ENCODE measurements at regions not wholly inside any gene's neighbourhood (a gene's known extent, or its start where the extent isn't known, plus 50 kb on each side); places are given as distances from the start of the nearest gene placed in this dataset.

DNA sequence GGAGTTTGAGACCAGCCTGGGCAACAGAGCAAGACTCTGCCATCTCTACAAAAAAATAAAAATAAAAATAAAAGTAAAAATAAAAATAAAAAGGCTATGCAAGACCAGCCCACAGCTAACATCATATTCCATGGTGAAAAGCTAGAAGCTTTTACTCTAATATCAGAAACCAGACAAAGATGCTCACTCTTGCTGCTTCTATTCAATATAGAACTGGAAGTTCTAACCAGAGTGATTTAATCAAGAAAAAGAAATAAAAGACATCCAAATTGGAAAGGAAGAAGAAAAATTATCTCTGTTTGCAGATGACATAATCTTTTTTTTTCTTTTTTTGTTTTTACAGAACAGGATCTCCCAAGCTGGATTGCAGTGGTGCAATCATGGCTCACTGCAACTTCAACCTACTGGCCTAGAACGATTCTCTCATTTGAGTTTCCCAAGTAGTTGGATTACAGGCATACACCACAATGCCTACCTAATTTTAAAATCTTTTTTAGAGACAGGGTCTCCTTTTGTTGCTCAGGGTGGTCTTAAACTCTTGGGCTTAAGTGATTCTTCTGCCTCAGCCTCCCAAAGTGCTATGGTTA lies 100.7 kb upstream of the JAG1 start:
- WGBS, 2 donors, result 83 to 86% methylated on average over 1 of the region's 1 CpG
- TF ChIP-seq, protein P1, sequence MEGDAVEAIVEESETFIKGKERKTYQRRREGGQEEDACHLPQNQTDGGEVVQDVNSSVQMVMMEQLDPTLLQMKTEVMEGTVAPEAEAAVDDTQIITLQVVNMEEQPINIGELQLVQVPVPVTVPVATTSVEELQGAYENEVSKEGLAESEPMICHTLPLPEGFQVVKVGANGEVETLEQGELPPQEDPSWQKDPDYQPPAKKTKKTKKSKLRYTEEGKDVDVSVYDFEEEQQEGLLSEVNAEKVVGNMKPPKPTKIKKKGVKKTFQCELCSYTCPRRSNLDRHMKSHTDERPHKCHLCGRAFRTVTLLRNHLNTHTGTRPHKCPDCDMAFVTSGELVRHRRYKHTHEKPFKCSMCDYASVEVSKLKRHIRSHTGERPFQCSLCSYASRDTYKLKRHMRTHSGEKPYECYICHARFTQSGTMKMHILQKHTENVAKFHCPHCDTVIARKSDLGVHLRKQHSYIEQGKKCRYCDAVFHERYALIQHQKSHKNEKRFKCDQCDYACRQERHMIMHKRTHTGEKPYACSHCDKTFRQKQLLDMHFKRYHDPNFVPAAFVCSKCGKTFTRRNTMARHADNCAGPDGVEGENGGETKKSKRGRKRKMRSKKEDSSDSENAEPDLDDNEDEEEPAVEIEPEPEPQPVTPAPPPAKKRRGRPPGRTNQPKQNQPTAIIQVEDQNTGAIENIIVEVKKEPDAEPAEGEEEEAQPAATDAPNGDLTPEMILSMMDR (IDR thresholded peaks at IDR 0.05), result no peak
- H3K4me3 ChIP-seq (ENCODE audit: low read depth, poor library complexity, severe bottlenecking), result no peak overlapping the region
- intact Hi-C loops (cut with DNase I; ENCODE audit: low total_unique reads), result no loop called here
- no peak for DNase-seq (ENCODE audit: low spot score in 2 of 2)

DNA sequence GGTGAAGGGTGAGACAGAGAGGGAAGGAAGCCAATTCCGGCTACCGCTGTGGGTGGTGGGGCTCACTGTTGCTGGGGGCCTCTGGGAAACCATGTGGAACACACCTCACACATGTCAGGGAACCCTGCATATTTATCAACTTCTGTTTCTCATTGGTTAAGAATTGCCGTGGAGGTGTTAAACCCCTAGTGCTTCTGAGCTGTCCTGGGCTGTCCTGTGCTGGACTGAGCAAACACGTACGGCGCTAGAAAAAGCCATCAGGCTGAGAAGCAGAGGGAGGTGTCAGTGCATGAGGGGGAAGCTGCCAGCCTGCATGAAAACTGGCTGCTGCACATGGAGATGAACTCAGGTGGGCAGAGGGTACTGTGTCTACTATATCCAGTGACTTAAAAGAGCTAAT lies 103.9 kb upstream of the JAG1 start:
- WGBS, 2 donors, result 87 to 95% methylated on average over 6 of the region's 6 CpGs
- H3K4me3 ChIP-seq (ENCODE audit: low read depth, poor library complexity, severe bottlenecking), result no peak overlapping the region
- TF ChIP-seq POLR2A (IDR thresholded peaks at IDR 0.05), result no peak
- TF ChIP-seq, protein P1 (IDR thresholded peaks at IDR 0.05), result no peak
- no peak for DNase-seq (ENCODE audit: low spot score in 2 of 2)
- intact Hi-C loops (cut with DNase I; ENCODE audit: low total_unique reads), result loop anchor here (5.0 kb wide), 1 partner anchor 390 kb away; no protein-coding TSS in a partner anchor

DNA sequence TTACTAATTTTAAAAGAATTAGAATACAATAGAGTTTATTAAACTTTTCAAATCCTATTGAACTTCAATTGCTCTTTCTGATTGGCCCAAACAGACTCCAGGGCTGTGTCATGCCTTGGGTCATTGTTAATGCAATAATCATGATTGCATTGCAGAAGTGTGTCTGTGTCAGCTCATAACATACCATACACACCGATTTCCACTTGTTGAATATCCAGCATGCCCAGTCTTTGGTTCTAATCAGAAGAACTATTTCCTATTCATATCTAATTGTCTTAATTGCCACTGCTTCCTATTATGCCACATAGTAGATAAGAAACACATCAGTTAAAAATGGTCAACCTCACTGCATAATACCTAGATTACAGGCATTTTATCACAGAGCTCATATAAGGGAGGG lies 106.1 kb upstream of the JAG1 start:
- intact Hi-C loops (cut with DNase I; ENCODE audit: low total_unique reads), result loop anchor here (5.0 kb wide), 1 partner anchor 387 kb away; no protein-coding TSS in a partner anchor
- TF ChIP-seq POLR2A (IDR thresholded peaks at IDR 0.05), result no peak
- TF ChIP-seq, protein P1 (IDR thresholded peaks at IDR 0.05), result no peak
- H3K4me3 ChIP-seq (ENCODE audit: low read depth, poor library complexity, severe bottlenecking), result no peak overlapping the region
- WGBS, 2 donors, result 61 to 68% methylated on average over 1 of the region's 1 CpG
- no peak for DNase-seq (ENCODE audit: low spot score in 2 of 2)

DNA sequence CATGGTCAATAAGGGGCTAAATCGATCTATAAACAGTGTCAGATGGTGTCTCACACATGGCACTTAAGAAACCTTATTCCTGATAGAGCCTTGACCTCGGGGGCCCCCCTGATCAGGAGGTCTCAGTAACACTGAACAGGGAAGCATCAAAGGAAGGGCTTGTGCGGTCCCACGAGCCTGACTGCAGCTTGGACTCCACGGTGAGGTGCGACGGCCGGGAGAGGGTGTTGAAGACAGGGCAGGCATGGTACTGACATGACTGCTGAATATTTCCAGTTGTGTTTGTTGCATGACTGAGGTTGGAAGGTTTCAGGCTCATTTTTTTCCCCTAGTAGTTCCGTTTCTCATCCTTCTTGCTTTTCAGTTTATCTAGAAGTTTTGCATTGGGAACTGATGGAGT lies 107.1 kb upstream of the JAG1 start:
- H3K4me3 ChIP-seq (ENCODE audit: low read depth, poor library complexity, severe bottlenecking), result no peak overlapping the region
- 85 to 87% methylated on average over 9 of the region's 9 CpGs for WGBS, 2 donors
- intact Hi-C loops (cut with DNase I; ENCODE audit: low total_unique reads), result no loop called here
- no peak for DNase-seq (ENCODE audit: low spot score in 2 of 2)
- TF ChIP-seq, protein P1 (IDR thresholded peaks at IDR 0.05), result no peak
- no peak for TF ChIP-seq POLR2A (IDR thresholded peaks at IDR 0.05)

DNA sequence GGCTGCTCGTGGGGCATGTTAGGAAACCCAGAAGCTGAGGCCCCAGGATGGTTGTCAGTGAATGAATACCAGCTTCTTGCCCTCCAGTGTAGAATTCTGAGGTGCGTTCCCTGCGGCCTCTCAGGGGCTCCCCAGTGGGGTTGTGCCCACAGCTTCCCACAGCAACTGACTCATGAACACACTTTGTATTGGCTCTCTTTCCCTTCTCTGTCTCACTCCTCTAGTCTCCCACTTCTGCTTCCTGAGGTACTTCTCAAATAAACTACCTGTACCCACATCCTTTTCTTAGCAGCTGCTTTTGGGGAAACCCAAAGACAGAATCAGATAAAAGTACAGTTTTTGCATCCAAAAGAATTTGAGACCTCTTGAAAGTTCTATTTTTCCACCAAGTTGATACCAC lies 107.7 kb upstream of the JAG1 start:
- TF ChIP-seq, protein P1 (IDR thresholded peaks at IDR 0.05), result no peak
- TF ChIP-seq POLR2A (IDR thresholded peaks at IDR 0.05), result no peak
- no peak for DNase-seq (ENCODE audit: low spot score in 2 of 2)
- intact Hi-C loops (cut with DNase I; ENCODE audit: low total_unique reads), result no loop called here
- 79 to 89% methylated on average over 3 of the region's 3 CpGs for WGBS, 2 donors
- H3K4me3 ChIP-seq (ENCODE audit: low read depth, poor library complexity, severe bottlenecking), result no peak overlapping the region

All from lower leg skin (tissue), 4 donors.